ENCODE measurements at regions not wholly inside any gene's neighbourhood (a gene's known extent, or its start where the extent isn't known, plus 50 kb on each side); places are given as distances from the start of the nearest gene placed in this dataset.

- no peak for TF ChIP-seq CTCF (IDR thresholded peaks at IDR 0.05; ENCODE audit: low read depth, low read length)
- Histone ChIP-seq H3K4me3 (ENCODE audit: low read depth, low read length) (no peak overlapping the region), H3K27ac (no peak overlapping the region), H3K36me3 (no peaks in the 10 kb centered on the region), H3K9me3 (ENCODE audit: severe bottlenecking) (no peaks in the 10 kb centered on the region), H3K27me3 (ENCODE audit: insufficient read depth, low read depth, severe bottlenecking) (no peaks in the 10 kb centered on the region)
- no peak for DNase-seq
These were observed 87.8 kb downstream of the SPRY1 start for GRCh38 chr4:123484291-123484926.

- no peaks in the 10 kb centered on the region for H3K27me3 ChIP-seq (ENCODE audit: insufficient read depth, low read depth, severe bottlenecking)
- TF ChIP-seq CTCF (IDR thresholded peaks at IDR 0.05; ENCODE audit: low read depth, low read length): no peak
- H3K27ac ChIP-seq: no peak overlapping the region
- H3K36me3 ChIP-seq: no peaks in the 10 kb centered on the region
- H3K4me3 ChIP-seq (ENCODE audit: low read depth, low read length): no peak overlapping the region
- no peaks in the 10 kb centered on the region for H3K9me3 ChIP-seq (ENCODE audit: severe bottlenecking)
- no peak for DNase-seq
These were observed 89.0 kb downstream of the SPRY1 start for GRCh38 chr4:123485601-123486000.

GRCh38 chr4:123488916-123489315, 92.3 kb downstream of the SPRY1 start:
- H3K9me3 ChIP-seq (ENCODE audit: severe bottlenecking): no peaks in the 10 kb centered on the region
- H3K27me3 ChIP-seq (ENCODE audit: insufficient read depth, low read depth, severe bottlenecking): no peaks in the 10 kb centered on the region
- no peak overlapping the region for H3K4me3 ChIP-seq (ENCODE audit: low read depth, low read length)
- no peak overlapping the region for H3K27ac ChIP-seq
- no peak for TF ChIP-seq CTCF (IDR thresholded peaks at IDR 0.05; ENCODE audit: low read depth, low read length)
- no peaks in the 10 kb centered on the region for H3K36me3 ChIP-seq
- no peak for DNase-seq

GRCh38 chr4:123495530-123495929, 98.9 kb downstream of the SPRY1 start:
- no peak overlapping the region for H3K27ac ChIP-seq
- H3K9me3 ChIP-seq (ENCODE audit: severe bottlenecking): no peaks in the 10 kb centered on the region
- no peaks in the 10 kb centered on the region for H3K27me3 ChIP-seq (ENCODE audit: insufficient read depth, low read depth, severe bottlenecking)
- H3K4me3 ChIP-seq (ENCODE audit: low read depth, low read length): no peak overlapping the region
- no peak for TF ChIP-seq CTCF (IDR thresholded peaks at IDR 0.05; ENCODE audit: low read depth, low read length)
- H3K36me3 ChIP-seq: no peaks in the 10 kb centered on the region
- no peak for DNase-seq

- no peaks in the 10 kb centered on the region for H3K36me3 ChIP-seq
- H3K4me3 ChIP-seq (ENCODE audit: low read depth, low read length): no peak overlapping the region
- H3K27ac ChIP-seq: no peak overlapping the region
- no peaks in the 10 kb centered on the region for H3K9me3 ChIP-seq (ENCODE audit: severe bottlenecking)
- DNase-seq: no peak
- no peak for TF ChIP-seq CTCF (IDR thresholded peaks at IDR 0.05; ENCODE audit: low read depth, low read length)
- no peaks in the 10 kb centered on the region for H3K27me3 ChIP-seq (ENCODE audit: insufficient read depth, low read depth, severe bottlenecking)
These were observed 99.8 kb downstream of the SPRY1 start for GRCh38 chr4:123496421-123496820.

GRCh38 chr4:123497340-123497739, 100.7 kb downstream of the SPRY1 start:
- Histone ChIP-seq H3K9me3 (ENCODE audit: severe bottlenecking) (no peaks in the 10 kb centered on the region), H3K4me3 (ENCODE audit: low read depth, low read length) (no peak overlapping the region), H3K27me3 (ENCODE audit: insufficient read depth, low read depth, severe bottlenecking) (no peaks in the 10 kb centered on the region), H3K27ac (no peak overlapping the region), H3K36me3 (no peaks in the 10 kb centered on the region)
- no peak for DNase-seq
- TF ChIP-seq CTCF (IDR thresholded peaks at IDR 0.05; ENCODE audit: low read depth, low read length): no peak
